Prostate gland (tissue), 2 donors: ENCODE measurements at regions not wholly inside any gene's neighbourhood (a gene's known extent, or its start where the extent isn't known, plus 50 kb on each side); places are given as distances from the start of the nearest gene placed in this dataset.

Experiments used
- DNase-seq: peaks from one replicate; pipeline ENCODE4 v3.0.0-alpha.2; 2019; ENCODE audit warnings: low spot score
- H3K27ac ChIP-seq, 2 donors: fragments of 200-600 bp; sonication (generic); 2 replicates each; pipeline ENCODE4 v1.5.1; 2017 to 2019
- H3K27me3 ChIP-seq: fragments of 200-600 bp; sonication (generic); replicated peaks from 2 replicates; pipeline ENCODE4 v1.5.1; 2019; ENCODE audit not compliant: insufficient read depth
- H3K36me3 ChIP-seq, 2 donors: fragments of 200-600 bp; sonication (generic); 1 replicate in 1 of 2; 2 replicates in 1 of 2; pipeline versions ENCODE4 v1.5.1 to v1.8.1; 2017 to 2019
- H3K4me1 ChIP-seq: fragments of 200-600 bp; sonication (generic); replicated peaks from 2 replicates; pipeline ENCODE4 v1.5.1; 2019
- H3K4me3 ChIP-seq, 2 donors: fragments of 200-600 bp; sonication (generic); 2 replicates each; pipeline ENCODE4 v1.5.1; 2017 to 2019
- H3K9me3 ChIP-seq: fragments of 200-600 bp; sonication (generic); 2 replicates; pipeline ENCODE4 v1.5.1; 2017
- CTCF ChIP-seq, 4 experiments: fragments of 200-600 bp in 2 of 4; fragments of 450-650 bp in 2 of 4; sonication (generic) in 2 of 4; IDR thresholded peaks; 1 replicate in 3 of 4; 2 replicates in 1 of 4; pipeline ENCODE4 v1.5.1; 2016 to 2019; ENCODE audit warnings: antibody characterized with exemption in 4 of 4, mild to moderate bottlenecking in 2 of 4, moderate library complexity in 2 of 4
- POLR2A ChIP-seq: fragments of 450-650 bp; IDR thresholded peaks from one replicate; pipeline ENCODE4 v1.6.1; 2016; ENCODE audit warnings: antibody characterized with exemption, mild to moderate bottlenecking
- POLR2AphosphoS5 ChIP-seq: sonication (generic); formaldehyde crosslinking; IDR thresholded peaks from one replicate; pipeline ENCODE4 v1.6.1; 2017; ENCODE audit warnings: antibody characterized with exemption
- WGBS: methylation state at CpG from one replicate; pipeline ENCODE4 v1.1.5; 2018; 5-methylcytosine and 5-hydroxymethylcytosine counted together
- intact Hi-C: fragments of 100-400 bp; cut with DNase I; formaldehyde crosslinking; loops from one replicate; pipeline ENCODE4 v1.14.2; 2022

GRCh38 chr15:47312161-47312560 is 405.1 kb upstream of the SEMA6D start:
- intact Hi-C loops, result no loop called here
- no peaks in the 10 kb centered on the region for H3K4me1 ChIP-seq
- H3K27ac ChIP-seq, result no peak overlapping the region
- WGBS, result 64% methylated on average over 3 of the region's 3 CpGs
- TF ChIP-seq POLR2AphosphoS5, result no peak
- no peak for TF ChIP-seq POLR2A
- no peak for TF ChIP-seq CTCF (IDR thresholded peaks at IDR 0.05)
- no peak overlapping the region for H3K4me3 ChIP-seq
- no peaks in the 10 kb centered on the region for H3K27me3 ChIP-seq
- H3K9me3 ChIP-seq, result no peaks in the 10 kb centered on the region
- H3K36me3 ChIP-seq, result no peaks in the 10 kb centered on the region
- no peak for DNase-seq

DNA sequence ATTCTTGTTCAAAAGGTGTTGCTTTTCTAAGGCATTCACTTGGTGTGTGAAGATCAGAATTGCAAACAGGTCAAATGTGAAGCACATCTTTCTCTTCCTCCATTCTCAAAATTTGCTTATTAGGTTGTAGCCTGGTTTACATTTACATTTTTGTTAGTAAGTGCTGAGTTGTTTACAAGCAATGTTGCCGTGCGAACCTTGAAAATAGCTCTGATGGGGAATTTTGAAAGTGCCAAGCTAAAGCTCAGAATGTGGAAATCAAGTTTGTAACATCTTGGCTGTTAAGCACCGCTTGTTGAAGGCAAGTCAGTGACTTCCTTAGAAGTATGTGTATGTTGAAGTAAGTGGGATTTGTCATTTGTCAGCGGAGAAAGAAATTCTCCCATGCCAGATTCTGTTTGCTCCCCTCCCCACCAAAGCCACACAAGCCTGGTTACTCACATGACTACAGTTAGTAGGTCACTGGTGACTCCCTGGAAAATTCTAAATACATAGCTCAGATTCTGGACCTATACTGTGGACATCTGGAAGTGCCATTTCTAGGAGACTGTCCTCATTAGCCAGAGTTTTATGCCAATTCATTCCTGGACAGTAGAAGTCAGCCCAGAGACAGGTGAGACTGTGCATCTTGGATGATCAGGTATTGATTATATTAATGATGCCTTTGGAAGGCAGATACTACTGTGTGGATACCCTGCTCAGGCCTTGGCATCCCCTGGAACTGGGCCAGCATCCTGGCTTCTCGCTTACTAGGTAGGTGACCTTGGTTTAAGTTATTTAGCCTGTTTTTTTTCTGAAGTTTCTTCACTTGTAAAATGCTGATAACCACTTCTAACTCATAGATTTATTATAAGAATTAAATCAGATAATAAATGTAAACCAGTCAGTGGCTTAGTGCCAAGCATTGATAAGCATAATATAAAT is 390.6 kb upstream of the SEMA6D start:
- Histone ChIP-seq H3K4me1 (no peaks in the 10 kb centered on the region), H3K27ac (no peak overlapping the region), H3K36me3 (no peaks in the 10 kb centered on the region), H3K27me3 (no peaks in the 10 kb centered on the region), H3K9me3 (no peaks in the 10 kb centered on the region), H3K4me3 (no peak overlapping the region)
- no peak for TF ChIP-seq POLR2A
- TF ChIP-seq CTCF (IDR thresholded peaks at IDR 0.05), result no peak
- no peak for TF ChIP-seq POLR2AphosphoS5
- no peak for DNase-seq
- WGBS, result 88% methylated on average over 5 of the region's 5 CpGs
- intact Hi-C loops, result no loop called here

GRCh38 chr15:47331829-47332393 is 385.4 kb upstream of the SEMA6D start:
- DNase-seq, result no peak
- no peak overlapping the region for H3K27ac ChIP-seq
- WGBS, result 57% methylated on average over 6 of the region's 6 CpGs
- H3K9me3 ChIP-seq, result no peaks in the 10 kb centered on the region
- TF ChIP-seq CTCF (IDR thresholded peaks at IDR 0.05) (no peak), POLR2AphosphoS5 (no peak), POLR2A (no peak)
- intact Hi-C loops, result loop anchor here (5.0 kb wide), 1 partner anchor 75 kb away; no protein-coding TSS in a partner anchor
- H3K4me3 ChIP-seq, result no peak overlapping the region
- H3K27me3 ChIP-seq, result no peaks in the 10 kb centered on the region
- H3K4me1 ChIP-seq, result no peaks in the 10 kb centered on the region
- no peaks in the 10 kb centered on the region for H3K36me3 ChIP-seq

DNA sequence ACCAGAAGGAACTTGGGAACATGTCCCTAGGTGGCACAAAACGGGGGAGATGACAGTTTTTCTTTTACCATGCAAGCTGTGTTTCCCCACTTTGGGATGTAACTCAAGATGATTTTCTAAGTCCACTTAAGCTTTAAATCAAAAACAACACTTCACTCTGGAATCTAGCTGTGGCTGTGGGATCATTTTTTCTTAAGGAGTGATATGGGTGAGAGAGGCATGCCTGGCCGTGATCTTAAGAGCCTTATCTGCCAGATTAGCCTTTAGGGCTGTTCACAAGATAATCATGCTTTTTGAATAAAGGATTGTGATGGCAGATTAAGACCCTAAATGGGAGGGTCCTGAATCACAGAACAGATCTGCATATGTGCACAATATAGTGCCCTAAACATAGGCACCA is 384.8 kb upstream of the SEMA6D start:
- no peak for DNase-seq
- H3K27me3 ChIP-seq, result no peaks in the 10 kb centered on the region
- no peaks in the 10 kb centered on the region for H3K9me3 ChIP-seq
- H3K36me3 ChIP-seq, result no peaks in the 10 kb centered on the region
- 77% methylated on average over 2 of the region's 2 CpGs for WGBS
- H3K4me1 ChIP-seq, result no peaks in the 10 kb centered on the region
- TF ChIP-seq CTCF (IDR thresholded peaks at IDR 0.05) (no peak), POLR2A (no peak), POLR2AphosphoS5 (no peak)
- no peak overlapping the region for H3K4me3 ChIP-seq
- H3K27ac ChIP-seq, result no peak overlapping the region
- intact Hi-C loops, result loop anchor here (5.0 kb wide), 1 partner anchor 75 kb away; no protein-coding TSS in a partner anchor
